Aorta (tissue), 5 donors: ENCODE measurements at regions not wholly inside any gene's neighbourhood (a gene's known extent, or its start where the extent isn't known, plus 50 kb on each side); places are given as distances from the start of the nearest gene placed in this dataset.

Source experiments
- ATAC-seq: fragments of 200-7000 bp; cut with Tn5 transposase; one replicate; pipeline ENCODE4 v1.9.1; 2022; ENCODE audit warnings: moderate library complexity; ENCODE audit not compliant: low FRiP score
- DNase-seq, 2 donors: peaks; one replicate each; pipeline ENCODE4 v3.0.0-alpha.2; 2020
- H3K27ac ChIP-seq, 2 donors: one replicate each; pipeline ENCODE4 v1.5.1; 2013; ENCODE audit warnings: low read length in 2 of 2, mild to moderate bottlenecking in 2 of 2, moderate library complexity in 2 of 2, control low read depth in 1 of 2, inconsistent platforms in 1 of 2, low read depth in 1 of 2
- H3K27me3 ChIP-seq, 2 donors: one replicate each; pipeline ENCODE4 v1.6.1; 2013; ENCODE audit warnings: control low read depth in 1 of 2, low read length in 1 of 2, mild to moderate bottlenecking in 1 of 2, moderate library complexity in 1 of 2; ENCODE audit not compliant: insufficient read depth in 2 of 2, control insufficient read depth in 1 of 2
- H3K36me3 ChIP-seq, 2 donors: one replicate each; pipeline ENCODE4 v1.6.1; 2013; ENCODE audit warnings: control low read depth in 1 of 2, low read length in 1 of 2, mild to moderate bottlenecking in 1 of 2; ENCODE audit not compliant: insufficient read depth in 2 of 2, control insufficient read depth in 1 of 2
- H3K4me1 ChIP-seq, 2 donors: one replicate each; pipeline ENCODE4 v1.6.1; 2013; ENCODE audit warnings: low read length in 2 of 2, control low read depth in 1 of 2, mild to moderate bottlenecking in 1 of 2, moderate library complexity in 1 of 2; ENCODE audit not compliant: insufficient read depth in 2 of 2, control insufficient read depth in 1 of 2
- H3K4me3 ChIP-seq, 2 donors: one replicate each; pipeline ENCODE4 v1.5.1; 2013; ENCODE audit warnings: low read length in 2 of 2, control low read depth in 1 of 2, mild to moderate bottlenecking in 1 of 2
- H3K9me3 ChIP-seq: one replicate; pipeline ENCODE4 v1.6.1; 2013; ENCODE audit warnings: mild to moderate bottlenecking, low read length; ENCODE audit not compliant: control insufficient read depth
- WGBS, 2 donors: extraction: QIAGEN DNeasy Blood & Tissue Kit; methylation state at CpG; one replicate each; pipeline ENCODE4 v1.1.7; 2013; 5-methylcytosine and 5-hydroxymethylcytosine counted together
- intact Hi-C, 2 donors: fragments of 100-400 bp; cut with DNase I; formaldehyde crosslinking; loops; one replicate each; pipeline versions ENCODE4 v1.14.2 to v1.15.0; 2022
- donor health status: healthy with polysubstance abuse.
- donor health status: Bipolar disorder and iron deficiency.
- donor health status: DM: no; HTN: no; CAD: no.
- donor health status: DM: no; HTN: no; CAD: no.
- donor health status: DM: yes; HTN: yes; CAD: no.

DNA sequence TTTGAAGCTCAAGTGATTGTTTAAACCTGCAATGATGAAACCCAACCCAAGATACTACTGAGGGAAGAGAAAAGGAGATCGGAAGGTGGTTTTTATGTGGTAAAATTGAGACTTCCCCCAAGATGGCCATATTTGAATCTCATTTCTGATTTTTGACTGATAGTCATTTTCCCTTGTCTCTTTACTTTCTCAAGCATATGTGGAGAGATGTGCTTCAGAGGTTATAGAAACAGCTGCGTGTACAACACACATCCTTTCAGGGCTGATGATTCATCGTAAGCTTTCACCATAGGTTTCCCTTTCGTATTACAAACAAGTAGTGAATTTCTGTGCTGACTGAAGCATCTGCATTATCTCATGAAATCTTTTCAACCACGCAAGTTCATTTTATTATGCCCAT is 276.2 kb downstream of the EMP1 start:
- Histone ChIP-seq H3K36me3 (no peaks in the 10 kb centered on the region), H3K27ac (no peak overlapping the region), H3K9me3 (peaks cover 2% of the 10 kb centered on the region), H3K4me1 (no peaks in the 10 kb centered on the region), H3K27me3 (no peaks in the 10 kb centered on the region), H3K4me3 (no peak overlapping the region)
- DNase-seq (no peak), ATAC-seq (no peak)
- intact Hi-C loops, result no loop called here
- WGBS, 2 donors, result 81 to 85% methylated on average over 5 of the region's 5 CpGs

DNA sequence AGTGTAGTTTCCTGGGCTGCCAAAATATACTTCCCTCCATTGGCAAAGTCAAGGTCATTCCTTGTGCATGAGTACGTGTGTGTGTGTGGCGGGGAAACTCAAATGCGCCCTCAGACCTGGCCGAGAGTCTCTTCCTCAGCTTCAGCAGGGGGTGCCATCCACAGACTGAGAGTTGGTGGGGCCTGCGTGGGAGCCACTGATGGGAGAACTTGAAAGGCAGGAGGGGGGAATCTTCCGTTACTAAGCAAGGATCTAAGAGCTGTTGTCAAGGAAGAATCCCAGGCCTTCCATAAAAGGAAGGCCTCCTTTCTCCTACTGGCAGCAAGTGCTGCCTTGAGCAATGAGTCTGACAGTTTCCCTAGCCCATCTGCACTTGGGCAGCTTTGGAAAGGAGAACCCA is 274.9 kb downstream of the EMP1 start:
- DNase-seq (no peak), ATAC-seq (no peak)
- H3K36me3 ChIP-seq, result no peaks in the 10 kb centered on the region
- no peaks in the 10 kb centered on the region for H3K4me1 ChIP-seq
- no peak overlapping the region for H3K4me3 ChIP-seq
- intact Hi-C loops, result no loop called here
- no peak overlapping the region for H3K27ac ChIP-seq
- 75 to 76% methylated on average over 6 of the region's 6 CpGs for WGBS, 2 donors
- H3K27me3 ChIP-seq, result peaks cover 0 to 1% of the 10 kb centered on the region in 2 donors
- H3K9me3 ChIP-seq, result peaks cover 2% of the 10 kb centered on the region

GRCh38 chr12:13465635-13466034 is 269.1 kb downstream of the EMP1 start:
- ATAC-seq (peak; percentile 41), DNase-seq (no peak)
- no peak overlapping the region for H3K27ac ChIP-seq
- H3K36me3 ChIP-seq, result no peaks in the 10 kb centered on the region
- 73 to 80% methylated on average over 6 of the region's 6 CpGs for WGBS, 2 donors
- no peaks in the 10 kb centered on the region for H3K4me1 ChIP-seq
- H3K4me3 ChIP-seq, result no peak overlapping the region
- peaks cover 0 to 1% of the 10 kb centered on the region in 2 donors for H3K27me3 ChIP-seq
- intact Hi-C loops, result no loop called here
- H3K9me3 ChIP-seq, result no peaks in the 10 kb centered on the region

DNA sequence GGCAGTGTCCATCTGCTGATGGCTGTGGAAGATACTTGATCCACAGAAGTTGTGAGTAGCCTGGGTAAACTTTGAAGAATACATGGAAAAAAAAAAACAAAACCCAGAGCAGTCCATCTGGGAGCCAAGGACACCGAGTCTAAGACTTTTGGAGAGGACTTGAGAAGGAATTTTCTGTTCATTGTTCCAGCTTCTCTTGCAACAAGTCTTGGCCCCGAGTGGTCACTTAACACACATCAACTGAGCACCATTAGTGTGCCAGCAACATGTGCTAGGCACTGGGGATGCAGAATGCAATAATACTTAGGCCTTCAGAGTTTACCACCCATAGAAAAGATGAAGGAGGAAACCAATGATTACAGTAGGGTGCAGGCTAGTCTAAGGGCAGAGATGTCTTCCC is 266.7 kb downstream of the EMP1 start:
- 69 to 83% methylated on average over 2 of the region's 2 CpGs for WGBS, 2 donors
- no peaks in the 10 kb centered on the region for H3K36me3 ChIP-seq
- H3K4me3 ChIP-seq, result no peak overlapping the region
- no peak overlapping the region for H3K27ac ChIP-seq
- no peaks in the 10 kb centered on the region for H3K9me3 ChIP-seq
- DNase-seq (no peak), ATAC-seq (peak; percentile 38)
- intact Hi-C loops, result no loop called here
- no peaks in the 10 kb centered on the region for H3K4me1 ChIP-seq
- peaks cover 0 to 1% of the 10 kb centered on the region in 2 donors for H3K27me3 ChIP-seq

GRCh38 chr12:13462450-13462849 is 265.9 kb downstream of the EMP1 start:
- no peak for ATAC-seq
- WGBS, 2 donors, result 81 to 82% methylated on average over 3 of the region's 3 CpGs

DNA sequence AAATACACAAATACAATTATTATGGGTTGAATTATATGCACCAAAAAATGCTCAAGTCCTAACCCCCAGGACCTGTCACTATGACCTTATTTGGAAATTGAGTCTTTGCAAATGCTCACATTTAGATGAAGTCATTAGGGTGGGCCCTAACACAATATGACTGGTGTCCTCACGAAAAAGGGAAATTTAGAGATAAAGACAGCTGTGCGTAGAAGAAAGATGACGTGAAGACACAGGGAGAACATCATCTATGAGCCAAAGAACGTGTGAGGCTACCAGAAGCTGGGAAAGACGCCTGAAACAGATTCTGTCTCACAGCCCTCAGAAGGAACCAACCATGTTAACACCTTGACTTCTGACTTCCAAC is 259.2 kb downstream of the EMP1 start:
- DNase-seq (no peak), ATAC-seq (no peak)
- H3K4me3 ChIP-seq, result no peak overlapping the region
- H3K9me3 ChIP-seq, result no peaks in the 10 kb centered on the region
- no peak overlapping the region for H3K27ac ChIP-seq
- intact Hi-C loops, result no loop called here
- H3K36me3 ChIP-seq, result no peaks in the 10 kb centered on the region
- WGBS, 2 donors, result 73 to 77% methylated on average over 5 of the region's 5 CpGs
- no peaks in the 10 kb centered on the region for H3K4me1 ChIP-seq
- no peaks in the 10 kb centered on the region for H3K27me3 ChIP-seq

More at GRCh38 chr12:13462450-13462849, 265.9 kb downstream of the EMP1 start:
- no peaks in the 10 kb centered on the region for H3K9me3 ChIP-seq
- intact Hi-C loops, result no loop called here
- peaks cover 0 to 1% of the 10 kb centered on the region in 2 donors for H3K27me3 ChIP-seq
- no peaks in the 10 kb centered on the region for H3K4me1 ChIP-seq
- H3K27ac ChIP-seq, result no peak overlapping the region
- H3K36me3 ChIP-seq, result no peaks in the 10 kb centered on the region
- no peak for DNase-seq
- no peak overlapping the region for H3K4me3 ChIP-seq

DNA sequence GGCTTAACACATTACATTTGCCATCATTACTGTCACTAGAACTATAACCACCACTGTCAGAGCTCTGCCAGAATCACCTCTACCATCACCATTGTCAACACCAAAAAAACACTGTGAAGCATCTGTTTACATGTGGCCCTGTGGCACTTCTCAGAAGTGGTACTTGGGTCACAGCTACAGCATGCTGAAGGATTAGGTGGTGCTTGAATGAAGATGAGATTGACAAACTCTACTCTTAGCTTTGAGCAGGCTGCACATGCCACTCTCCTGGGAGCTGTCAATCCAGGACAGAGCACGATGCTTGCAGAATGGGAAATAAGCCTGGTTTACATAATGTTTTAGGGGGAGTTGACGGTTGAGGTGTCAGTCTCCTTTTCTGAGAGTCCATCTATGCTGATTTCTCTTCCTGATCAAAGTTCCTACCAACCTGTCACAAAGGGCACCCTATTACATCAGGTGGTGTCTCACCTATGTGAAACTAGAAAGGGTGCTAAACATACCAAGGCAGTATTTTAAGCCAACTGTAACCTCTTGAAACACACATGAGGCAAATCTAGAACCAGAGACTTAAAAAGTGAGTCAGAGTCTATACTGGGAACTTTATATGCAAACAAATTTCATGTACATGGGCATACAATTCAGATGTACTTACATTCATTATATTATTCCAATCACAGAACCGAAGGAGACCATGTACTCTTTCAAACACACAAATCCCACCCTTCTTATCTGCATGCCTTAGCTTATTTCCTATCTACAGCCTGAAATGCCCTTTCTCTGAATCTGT is 258.7 kb downstream of the EMP1 start:
- DNase-seq, result no peak
- ATAC-seq, result no peak
- Histone ChIP-seq H3K27me3 (no peaks in the 10 kb centered on the region), H3K9me3 (no peaks in the 10 kb centered on the region), H3K4me1 (no peaks in the 10 kb centered on the region), H3K27ac (no peak overlapping the region), H3K36me3 (no peaks in the 10 kb centered on the region), H3K4me3 (no peak overlapping the region)
- WGBS, 2 donors, result 62 to 66% methylated on average over 3 of the region's 3 CpGs
- intact Hi-C loops, result no loop called here

DNA sequence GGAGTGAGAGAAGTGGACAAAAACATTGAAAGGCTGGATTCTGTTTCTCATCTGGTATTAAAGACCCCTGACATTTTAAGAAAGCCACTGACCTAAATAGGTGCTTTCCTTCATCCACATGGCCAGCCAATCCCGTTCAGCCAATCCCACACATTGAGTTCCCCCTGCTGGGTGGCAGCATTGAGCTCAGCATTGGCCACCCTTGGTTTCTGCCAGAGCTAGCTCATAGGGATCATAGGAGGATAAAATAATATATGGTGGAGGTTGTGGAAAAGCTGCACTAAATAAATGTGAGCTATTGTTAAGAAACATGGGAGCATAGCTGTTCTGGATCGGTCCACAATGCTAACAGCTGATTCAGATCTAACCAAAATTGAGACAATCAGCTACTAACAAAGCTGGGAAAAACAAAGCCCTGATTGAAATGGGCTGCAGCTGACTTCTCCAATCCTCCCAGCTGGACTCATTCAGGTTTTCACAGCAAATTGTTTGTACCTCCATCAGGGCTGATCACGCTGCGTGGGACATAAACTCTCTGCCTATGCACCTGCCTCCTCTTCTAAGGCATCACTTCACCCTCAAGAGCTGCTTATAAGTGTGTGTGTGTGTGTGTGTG is 256.5 kb downstream of the EMP1 start:
- ATAC-seq, result no peak
- Histone ChIP-seq H3K27me3 (no peaks in the 10 kb centered on the region), H3K9me3 (no peaks in the 10 kb centered on the region), H3K27ac (no peak overlapping the region), H3K36me3 (no peaks in the 10 kb centered on the region), H3K4me3 (no peak overlapping the region), H3K4me1 (no peaks in the 10 kb centered on the region)
- 86 to 87% methylated on average over 4 of the region's 4 CpGs for WGBS, 2 donors
- intact Hi-C loops, result no loop called here
- DNase-seq, result no peak

DNA sequence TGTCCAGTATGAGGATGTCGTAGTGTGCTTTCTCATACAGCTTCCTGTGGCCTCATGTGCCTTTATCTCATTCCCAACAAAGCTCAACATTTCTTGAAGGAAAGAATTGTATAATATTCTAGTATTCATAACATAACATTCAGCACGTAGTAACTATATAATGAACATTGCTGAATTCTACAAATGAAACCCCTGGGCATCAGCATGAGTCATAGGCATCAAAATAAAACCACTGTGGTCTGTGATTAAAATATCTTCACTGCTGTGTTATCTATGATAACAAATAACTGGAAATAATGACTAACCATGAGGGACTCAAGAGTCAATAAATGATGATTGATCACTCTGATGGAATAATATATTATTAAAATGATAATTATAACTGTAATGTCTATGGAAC is 255.2 kb downstream of the EMP1 start:
- H3K4me1 ChIP-seq, result no peaks in the 10 kb centered on the region
- no peak overlapping the region for H3K27ac ChIP-seq
- 52 to 57% methylated on average over 2 of the region's 2 CpGs for WGBS, 2 donors
- intact Hi-C loops, result no loop called here
- DNase-seq, result no peak
- no peaks in the 10 kb centered on the region for H3K36me3 ChIP-seq
- no peaks in the 10 kb centered on the region for H3K27me3 ChIP-seq
- ATAC-seq, result no peak
- no peaks in the 10 kb centered on the region for H3K9me3 ChIP-seq
- H3K4me3 ChIP-seq, result no peak overlapping the region
